Stomach (tissue), 8 donors: ENCODE measurements at regions not wholly inside any gene's neighbourhood (a gene's known extent, or its start where the extent isn't known, plus 50 kb on each side); places are given as distances from the start of the nearest gene placed in this dataset.

Source experiments
- DNase-seq, 2 donors: peaks; one replicate each; pipeline versions ENCODE4 v3.0.0 to v3.0.0-alpha.2; 2013 to 2019
- H3K27ac ChIP-seq, 5 donors: fragments of 200-600 bp in 4 of 5; sonication (generic) in 4 of 5; one replicate each; pipeline ENCODE4 v1.5.1; 2013 to 2019; ENCODE audit warnings: mild to moderate bottlenecking in 1 of 5, moderate library complexity in 1 of 5
- H3K27me3 ChIP-seq, 3 donors: fragments of 200-600 bp; sonication (generic); one replicate each; pipeline ENCODE4 v1.5.1; 2017 to 2019; ENCODE audit warnings: mixed run types in 1 of 3
- H3K36me3 ChIP-seq, 4 donors: fragments of 200-600 bp; sonication (generic); 1 replicate in 3 of 4; 2 replicates in 1 of 4; pipeline ENCODE4 v1.5.1; 2016 to 2019
- H3K4me1 ChIP-seq, 4 donors: fragments of 200-600 bp; sonication (generic); one replicate each; pipeline ENCODE4 v1.5.1; 2016 to 2019
- H3K4me3 ChIP-seq, 4 donors: fragments of 200-600 bp; sonication (generic) in 3 of 4; one replicate each; pipeline ENCODE4 v1.5.1; 2016 to 2019; ENCODE audit warnings: mild to moderate bottlenecking in 1 of 4
- H3K9me3 ChIP-seq, 4 donors: fragments of 200-600 bp; sonication (generic); one replicate each; pipeline ENCODE4 v1.5.1; 2016 to 2019
- EP300 ChIP-seq: sonication (generic); formaldehyde crosslinking; IDR thresholded peaks from one replicate; pipeline ENCODE4 v1.6.1; 2017; ENCODE audit warnings: antibody characterized with exemption
- POLR2A ChIP-seq, 4 donors: fragments of 450-650 bp; IDR thresholded peaks; one replicate each; pipeline ENCODE4 v1.6.1; 2016; ENCODE audit warnings: antibody characterized with exemption in 4 of 4, control low read depth in 2 of 4, mild to moderate bottlenecking in 1 of 4, moderate library complexity in 1 of 4
- POLR2AphosphoS5 ChIP-seq, 3 donors: sonication (generic); formaldehyde crosslinking; IDR thresholded peaks; one replicate each; pipeline ENCODE4 v1.6.1; 2016; ENCODE audit warnings: antibody characterized with exemption in 3 of 3
- WGBS, 5 donors: extraction: QIAGEN DNeasy Blood & Tissue Kit in 3 of 5; methylation state at CpG; one replicate each; pipeline versions ENCODE4 v1.1.5 to v1.1.7; 2013 to 2018; 5-methylcytosine and 5-hydroxymethylcytosine counted together
- intact Hi-C: fragments of 100-400 bp; cut with DNase I; formaldehyde crosslinking; loops from one replicate; pipeline ENCODE4 v1.15.1; 2023; ENCODE audit warnings: low total_unique reads
- TF ChIP-seq, protein P1 (sequence below), 7 experiments: fragments of 450-650 bp in 4 of 7; fragments of 200-600 bp in 3 of 7; sonication (generic) in 3 of 7; IDR thresholded peaks; one replicate each; pipeline ENCODE4 v1.5.1; 2016 to 2019; ENCODE audit warnings: antibody characterized with exemption in 7 of 7, control low read depth in 2 of 7, mild to moderate bottlenecking in 1 of 7
- donor health status: healthy with polysubstance abuse.
- donor health status: Bipolar disorder and iron deficiency.
- donor health status: healthy.

DNA sequence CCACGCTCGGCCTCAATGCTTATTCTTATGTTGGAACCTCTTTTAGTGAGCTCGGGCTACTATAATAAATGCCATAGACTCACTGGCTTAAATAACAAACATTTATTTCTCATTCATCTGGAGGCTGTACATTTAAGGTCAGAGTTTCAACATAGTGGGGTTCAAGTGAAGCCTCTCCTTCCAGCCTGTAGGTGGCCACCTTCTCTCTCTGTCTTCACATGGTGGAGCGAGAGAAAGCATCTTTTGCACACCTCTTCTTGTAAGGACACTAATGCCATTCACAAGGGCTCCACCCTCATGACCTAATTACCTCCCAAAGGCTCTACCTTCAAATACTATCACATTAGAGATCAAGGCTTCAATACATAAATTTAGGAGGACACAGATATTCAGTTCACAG, 520.3 kb upstream of the EPHA6 start:
- 72 to 94% (median 83%) methylated on average over 4 of the region's 4 CpGs for WGBS, 5 donors
- no peak for TF ChIP-seq POLR2A (IDR thresholded peaks at IDR 0.05)
- no peak for TF ChIP-seq EP300
- TF ChIP-seq, protein P1, sequence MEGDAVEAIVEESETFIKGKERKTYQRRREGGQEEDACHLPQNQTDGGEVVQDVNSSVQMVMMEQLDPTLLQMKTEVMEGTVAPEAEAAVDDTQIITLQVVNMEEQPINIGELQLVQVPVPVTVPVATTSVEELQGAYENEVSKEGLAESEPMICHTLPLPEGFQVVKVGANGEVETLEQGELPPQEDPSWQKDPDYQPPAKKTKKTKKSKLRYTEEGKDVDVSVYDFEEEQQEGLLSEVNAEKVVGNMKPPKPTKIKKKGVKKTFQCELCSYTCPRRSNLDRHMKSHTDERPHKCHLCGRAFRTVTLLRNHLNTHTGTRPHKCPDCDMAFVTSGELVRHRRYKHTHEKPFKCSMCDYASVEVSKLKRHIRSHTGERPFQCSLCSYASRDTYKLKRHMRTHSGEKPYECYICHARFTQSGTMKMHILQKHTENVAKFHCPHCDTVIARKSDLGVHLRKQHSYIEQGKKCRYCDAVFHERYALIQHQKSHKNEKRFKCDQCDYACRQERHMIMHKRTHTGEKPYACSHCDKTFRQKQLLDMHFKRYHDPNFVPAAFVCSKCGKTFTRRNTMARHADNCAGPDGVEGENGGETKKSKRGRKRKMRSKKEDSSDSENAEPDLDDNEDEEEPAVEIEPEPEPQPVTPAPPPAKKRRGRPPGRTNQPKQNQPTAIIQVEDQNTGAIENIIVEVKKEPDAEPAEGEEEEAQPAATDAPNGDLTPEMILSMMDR (IDR thresholded peaks at IDR 0.05) = no peak
- TF ChIP-seq POLR2AphosphoS5 (IDR thresholded peaks at IDR 0.05) = no peak
- no peaks in the 10 kb centered on the region for H3K36me3 ChIP-seq
- intact Hi-C loops = no loop called here
- H3K4me3 ChIP-seq = no peak overlapping the region
- H3K27me3 ChIP-seq = no peaks in the 10 kb centered on the region
- H3K27ac ChIP-seq = no peak overlapping the region
- H3K9me3 ChIP-seq = peaks cover 0 to 28% (median 0%) of the 10 kb centered on the region in 4 donors
- DNase-seq = no peak
- H3K4me1 ChIP-seq = no peaks in the 10 kb centered on the region

- Histone ChIP-seq H3K4me1 (no peaks in the 10 kb centered on the region), H3K36me3 (no peaks in the 10 kb centered on the region), H3K27ac (no peak overlapping the region), H3K4me3 (no peak overlapping the region), H3K9me3 (peaks cover 0 to 32% (median 0%) of the 10 kb centered on the region in 4 donors), H3K27me3 (no peaks in the 10 kb centered on the region)
- no peak for DNase-seq
- intact Hi-C loops = no loop called here
- TF ChIP-seq POLR2A (IDR thresholded peaks at IDR 0.05) (no peak), POLR2AphosphoS5 (IDR thresholded peaks at IDR 0.05) (no peak)
- TF ChIP-seq, protein P1 (IDR thresholded peaks at IDR 0.05) = no peak
- WGBS, 5 donors = 75 to 93% (median 80%) methylated on average over 4 of the region's 4 CpGs
These were observed 513.7 kb upstream of the EPHA6 start for GRCh38 chr3:96300743-96301142.

- Histone ChIP-seq H3K9me3 (no peaks in the 10 kb centered on the region), H3K36me3 (no peaks in the 10 kb centered on the region), H3K4me3 (no peak overlapping the region), H3K27ac (no peak overlapping the region), H3K4me1 (no peaks in the 10 kb centered on the region), H3K27me3 (no peaks in the 10 kb centered on the region)
- peak in 1 of 2 donors; percentile 11 for DNase-seq
- no peak for TF ChIP-seq POLR2AphosphoS5 (IDR thresholded peaks at IDR 0.05)
- TF ChIP-seq EP300 = no peak
- no peak for TF ChIP-seq POLR2A (IDR thresholded peaks at IDR 0.05)
- TF ChIP-seq, protein P1 (IDR thresholded peaks at IDR 0.05) = no peak
- intact Hi-C loops = no loop called here
- WGBS, 5 donors = 6 to 33% (median 23%) methylated on average over 1 of the region's 1 CpG
These were observed 495.2 kb upstream of the EPHA6 start for GRCh38 chr3:96319166-96319565.

DNA sequence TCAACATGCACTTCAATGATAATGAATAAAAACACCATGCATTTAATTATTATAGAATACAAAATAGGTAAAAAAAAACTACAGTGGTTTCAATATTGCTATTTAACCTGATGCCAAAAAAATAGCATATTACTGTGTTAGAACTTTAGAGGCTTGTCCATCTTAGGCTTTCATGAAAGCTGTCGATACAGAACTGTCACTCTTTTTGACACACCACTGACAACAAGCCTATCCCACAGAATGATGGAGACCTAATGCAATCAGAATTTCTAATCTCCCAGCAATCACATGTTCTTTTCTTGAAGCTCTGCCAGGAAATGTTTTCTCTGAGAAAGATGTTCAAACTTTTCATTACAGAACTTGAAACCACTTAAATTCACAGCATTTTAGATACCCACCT, 490.3 kb upstream of the EPHA6 start:
- Histone ChIP-seq H3K36me3 (no peaks in the 10 kb centered on the region), H3K9me3 (no peaks in the 10 kb centered on the region), H3K4me3 (no peak overlapping the region), H3K27ac (no peak overlapping the region), H3K27me3 (no peaks in the 10 kb centered on the region), H3K4me1 (no peaks in the 10 kb centered on the region)
- DNase-seq = no peak
- TF ChIP-seq, protein P1 (IDR thresholded peaks at IDR 0.05) = no peak
- TF ChIP-seq EP300 (no peak), POLR2AphosphoS5 (IDR thresholded peaks at IDR 0.05) (no peak), POLR2A (IDR thresholded peaks at IDR 0.05) (no peak)
- intact Hi-C loops = no loop called here
- 84 to 91% (median 89%) methylated on average over 1 of the region's 1 CpG for WGBS, 5 donors
